Suppressor macrophage treated with lipopolysaccharide for 1 hour (primary cell): ENCODE measurements at regions not wholly inside any gene's neighbourhood (a gene's known extent, or its start where the extent isn't known, plus 50 kb on each side); places are given as distances from the start of the nearest gene placed in this dataset.
"Not testable (repeated sequence)": the region's sequence is repeated elsewhere in the genome, so short reads cannot be mapped to it uniquely, and the experiment has no call there.

Source experiments
- DNase-seq, 3 donors: peaks; one replicate each; pipeline ENCODE4 v3.0.0-alpha.2; 2020 to 2022

- DNase-seq, result no peak
Observed at GRCh38 chr4:154030152-154030551, 241.3 kb upstream of the SFRP2 start.

GRCh38 chr4:154029171-154029570 is 240.3 kb upstream of the SFRP2 start:
- no peak for DNase-seq

- DNase-seq, result no peak
Observed at GRCh38 chr4:154025110-154025509, 236.2 kb upstream of the SFRP2 start.

- DNase-seq, result no peak
Observed at GRCh38 chr4:154024097-154024694, 235.3 kb upstream of the SFRP2 start.

GRCh38 chr4:154023671-154024070 is 234.8 kb upstream of the SFRP2 start:
- DNase-seq, result not testable (repeated sequence)

GRCh38 chr4:154019811-154020210 is 230.9 kb upstream of the SFRP2 start:
- DNase-seq, result no peak

GRCh38 chr4:154018659-154019058 is 229.8 kb upstream of the SFRP2 start:
- DNase-seq, result no peak

- DNase-seq, result no peak
Observed at GRCh38 chr4:154015578-154015977, 226.7 kb upstream of the SFRP2 start.

- DNase-seq, result no peak
Observed at GRCh38 chr4:154014407-154015321, 225.8 kb upstream of the SFRP2 start.

- DNase-seq, result no peak
Observed at GRCh38 chr4:154013576-154013975, 224.7 kb upstream of the SFRP2 start.

- no peak for DNase-seq
Observed at GRCh38 chr4:154010371-154010770, 221.5 kb upstream of the SFRP2 start.

GRCh38 chr4:154009788-154010187 is 220.9 kb upstream of the SFRP2 start:
- DNase-seq, result no peak

GRCh38 chr4:154009191-154009590 is 220.3 kb upstream of the SFRP2 start:
- no peak for DNase-seq

GRCh38 chr4:154005171-154005520 is 216.3 kb upstream of the SFRP2 start:
- no peak for DNase-seq

GRCh38 chr4:154004507-154005170 is 215.8 kb upstream of the SFRP2 start:
- no peak for DNase-seq

GRCh38 chr4:154004016-154004415 is 215.1 kb upstream of the SFRP2 start:
- no peak for DNase-seq

- no peak for DNase-seq
Observed at GRCh38 chr4:154003378-154003777, 214.5 kb upstream of the SFRP2 start.

GRCh38 chr4:154001193-154001592 is 212.3 kb upstream of the SFRP2 start:
- no peak for DNase-seq

GRCh38 chr4:153997516-153997915 is 208.6 kb upstream of the SFRP2 start:
- no peak for DNase-seq

- DNase-seq, result no peak
Observed at GRCh38 chr4:153989505-153989904, 200.6 kb upstream of the SFRP2 start.

- DNase-seq, result no peak
Observed at GRCh38 chr4:153988492-153989363, 199.8 kb upstream of the SFRP2 start.

- no peak for DNase-seq
Observed at GRCh38 chr4:153987291-153987690, 198.4 kb upstream of the SFRP2 start.

- DNase-seq, result no peak
Observed at GRCh38 chr4:153976954-153977353, 188.1 kb upstream of the SFRP2 start.
